ENCODE measurements at regions not wholly inside any gene's neighbourhood (a gene's known extent, or its start where the extent isn't known, plus 50 kb on each side); places are given as distances from the start of the nearest gene placed in this dataset.

GRCh38 chr5:56464935-56465768, 232.0 kb upstream of the ANKRD55 start:
- ATAC-seq (ENCODE audit: low read depth) = no peak
- TF ChIP-seq, protein P1, sequence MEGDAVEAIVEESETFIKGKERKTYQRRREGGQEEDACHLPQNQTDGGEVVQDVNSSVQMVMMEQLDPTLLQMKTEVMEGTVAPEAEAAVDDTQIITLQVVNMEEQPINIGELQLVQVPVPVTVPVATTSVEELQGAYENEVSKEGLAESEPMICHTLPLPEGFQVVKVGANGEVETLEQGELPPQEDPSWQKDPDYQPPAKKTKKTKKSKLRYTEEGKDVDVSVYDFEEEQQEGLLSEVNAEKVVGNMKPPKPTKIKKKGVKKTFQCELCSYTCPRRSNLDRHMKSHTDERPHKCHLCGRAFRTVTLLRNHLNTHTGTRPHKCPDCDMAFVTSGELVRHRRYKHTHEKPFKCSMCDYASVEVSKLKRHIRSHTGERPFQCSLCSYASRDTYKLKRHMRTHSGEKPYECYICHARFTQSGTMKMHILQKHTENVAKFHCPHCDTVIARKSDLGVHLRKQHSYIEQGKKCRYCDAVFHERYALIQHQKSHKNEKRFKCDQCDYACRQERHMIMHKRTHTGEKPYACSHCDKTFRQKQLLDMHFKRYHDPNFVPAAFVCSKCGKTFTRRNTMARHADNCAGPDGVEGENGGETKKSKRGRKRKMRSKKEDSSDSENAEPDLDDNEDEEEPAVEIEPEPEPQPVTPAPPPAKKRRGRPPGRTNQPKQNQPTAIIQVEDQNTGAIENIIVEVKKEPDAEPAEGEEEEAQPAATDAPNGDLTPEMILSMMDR (IDR thresholded peaks at IDR 0.05) = no peak
- no peak overlapping the region for H3K27ac Mint-ChIP-seq
- DNase-seq = no peak
- H3K36me3 Mint-ChIP-seq (ENCODE audit: low read depth) = no peaks in the 10 kb centered on the region
- ChIA-PET POLR2A (no interaction called here), CTCF (no interaction called here)
- no peaks in the 10 kb centered on the region for H3K27me3 Mint-ChIP-seq
- intact Hi-C loops (cut with micrococcal nuclease) = no loop called here
- no peaks in the 10 kb centered on the region for H3K9me3 Mint-ChIP-seq
- H3K4me1 Mint-ChIP-seq = peaks cover 30% of the 10 kb centered on the region
- H3K4me3 Mint-ChIP-seq = no peak overlapping the region

GRCh38 chr5:56463944-56464571, 230.9 kb upstream of the ANKRD55 start:
- Mint-ChIP-seq H3K27ac (no peak overlapping the region), H3K36me3 (ENCODE audit: low read depth) (no peaks in the 10 kb centered on the region), H3K27me3 (no peaks in the 10 kb centered on the region), H3K4me3 (no peak overlapping the region), H3K9me3 (no peaks in the 10 kb centered on the region), H3K4me1 (peaks cover 26% of the 10 kb centered on the region)
- TF ChIP-seq, protein P1 (IDR thresholded peaks at IDR 0.05) = no peak
- no peak for DNase-seq
- intact Hi-C loops (cut with micrococcal nuclease) = no loop called here
- ATAC-seq (ENCODE audit: low read depth) = no peak
- POLR2A ChIA-PET = no interaction called here
- CTCF ChIA-PET = no interaction called here

- Mint-ChIP-seq H3K9me3 (no peaks in the 10 kb centered on the region), H3K4me1 (peaks cover 26% of the 10 kb centered on the region), H3K27ac (no peak overlapping the region), H3K36me3 (ENCODE audit: low read depth) (no peaks in the 10 kb centered on the region), H3K27me3 (no peaks in the 10 kb centered on the region), H3K4me3 (no peak overlapping the region)
- intact Hi-C loops (cut with micrococcal nuclease) = no loop called here
- ChIA-PET POLR2A (no interaction called here), CTCF (no interaction called here)
- no peak for ATAC-seq (ENCODE audit: low read depth)
- TF ChIP-seq, protein P1 (IDR thresholded peaks at IDR 0.05) = no peak
- no peak for DNase-seq
Measured at GRCh38 chr5:56461584-56461983, 228.5 kb upstream of the ANKRD55 start.

- CTCF ChIA-PET = no interaction called here
Measured at GRCh38 chr5:56460681-56461191, 227.6 kb upstream of the ANKRD55 start.

GRCh38 chr5:56460195-56460546, 227.0 kb upstream of the ANKRD55 start:
- no peaks in the 10 kb centered on the region for H3K27me3 Mint-ChIP-seq
- ChIA-PET CTCF (no interaction called here), POLR2A (no interaction called here)
- H3K4me1 Mint-ChIP-seq = peaks cover 13% of the 10 kb centered on the region
- DNase-seq = no peak
- TF ChIP-seq, protein P1 (IDR thresholded peaks at IDR 0.05) = no peak
- ATAC-seq (ENCODE audit: low read depth) = no peak
- intact Hi-C loops (cut with micrococcal nuclease) = no loop called here
- no peaks in the 10 kb centered on the region for H3K9me3 Mint-ChIP-seq
- H3K36me3 Mint-ChIP-seq (ENCODE audit: low read depth) = no peaks in the 10 kb centered on the region
- no peak overlapping the region for H3K27ac Mint-ChIP-seq
- no peak overlapping the region for H3K4me3 Mint-ChIP-seq

More at GRCh38 chr5:56460681-56461191, 227.6 kb upstream of the ANKRD55 start:
- TF ChIP-seq, protein P1 (IDR thresholded peaks at IDR 0.05) = no peak
- no peaks in the 10 kb centered on the region for H3K27me3 Mint-ChIP-seq
- no peak overlapping the region for H3K27ac Mint-ChIP-seq
- POLR2A ChIA-PET = no interaction called here
- H3K4me3 Mint-ChIP-seq = no peak overlapping the region
- ATAC-seq (ENCODE audit: low read depth) = no peak
- intact Hi-C loops (cut with micrococcal nuclease) = no loop called here
- H3K36me3 Mint-ChIP-seq (ENCODE audit: low read depth) = no peaks in the 10 kb centered on the region
- no peaks in the 10 kb centered on the region for H3K9me3 Mint-ChIP-seq
- DNase-seq = no peak
- H3K4me1 Mint-ChIP-seq = peaks cover 19% of the 10 kb centered on the region

All from activated B cell treated with CpG ODN at 0.5 μM for 24 hours (primary cell).